Parathyroid adenoma (tissue), 2 donors: ENCODE measurements at regions not wholly inside any gene's neighbourhood (a gene's known extent, or its start where the extent isn't known, plus 50 kb on each side); places are given as distances from the start of the nearest gene placed in this dataset.
"Not testable (repeated sequence)": the region's sequence is repeated elsewhere in the genome, so short reads cannot be mapped to it uniquely, and the experiment has no call there.

Experiments used
- H2AFZ ChIP-seq: fragments of 300-600 bp; sonication (generic); one replicate; pipeline ENCODE4 v1.7.0; 2017; ENCODE audit warnings: antibody characterized with exemption, mild to moderate bottlenecking
- H3K27ac ChIP-seq: fragments of 300-600 bp; sonication (generic); one replicate; pipeline ENCODE4 v1.7.0; 2017
- H3K27me3 ChIP-seq: fragments of 300-600 bp; sonication (generic); one replicate; pipeline ENCODE4 v1.7.0; 2017; ENCODE audit warnings: low read length; ENCODE audit not compliant: control insufficient read depth, insufficient read depth
- H3K36me3 ChIP-seq: fragments of 300-600 bp; sonication (generic); one replicate; pipeline ENCODE4 v1.7.0; 2017; ENCODE audit warnings: low read length; ENCODE audit not compliant: control insufficient read depth, insufficient read depth
- H3K4me1 ChIP-seq: fragments of 300-600 bp; sonication (generic); one replicate; pipeline ENCODE4 v1.7.0; 2017; ENCODE audit warnings: control low read depth
- H3K4me2 ChIP-seq: fragments of 300-600 bp; sonication (generic); one replicate; pipeline ENCODE4 v1.7.0; 2017; ENCODE audit warnings: low read length
- H3K4me3 ChIP-seq: fragments of 300-600 bp; sonication (generic); one replicate; pipeline ENCODE4 v1.7.0; 2017; ENCODE audit warnings: low read depth, low read length
- H3K79me2 ChIP-seq: fragments of 300-600 bp; sonication (generic); one replicate; pipeline ENCODE4 v1.7.0; 2017; ENCODE audit warnings: control low read depth
- H3K9ac ChIP-seq: fragments of 300-600 bp; sonication (generic); one replicate; pipeline ENCODE4 v1.7.0; 2017; ENCODE audit warnings: mild to moderate bottlenecking
- H3K9me3 ChIP-seq: fragments of 300-600 bp; sonication (generic); one replicate; pipeline ENCODE4 v1.7.0; 2017; ENCODE audit warnings: low read length; ENCODE audit not compliant: control insufficient read depth
- CTCF ChIP-seq: fragments of 300-600 bp; sonication (generic); IDR thresholded peaks from one replicate; pipeline ENCODE4 v1.7.0; 2017; ENCODE audit warnings: antibody characterized with exemption, mild to moderate bottlenecking
- donor health status: primary hyperparathyroidism.

GRCh38 chr18:47709556-47709955 lies 220.9 kb downstream of the SMAD2 start:
- H2AFZ ChIP-seq, result peak overlapping the region; percentile 7
- no peak for TF ChIP-seq CTCF
- no peaks in the 10 kb centered on the region for H3K9me3 ChIP-seq
- no peaks in the 10 kb centered on the region for H3K27me3 ChIP-seq
- no peaks in the 10 kb centered on the region for H3K79me2 ChIP-seq
- no peak overlapping the region for H3K4me2 ChIP-seq
- H3K9ac ChIP-seq, result no peak overlapping the region
- no peaks in the 10 kb centered on the region for H3K4me1 ChIP-seq
- no peak overlapping the region for H3K4me3 ChIP-seq
- no peak overlapping the region for H3K27ac ChIP-seq
- no peaks in the 10 kb centered on the region for H3K36me3 ChIP-seq

GRCh38 chr18:47708206-47708605 lies 222.3 kb downstream of the SMAD2 start:
- no peak for TF ChIP-seq CTCF
- Histone ChIP-seq H3K27me3 (no peaks in the 10 kb centered on the region), H3K4me2 (no peak overlapping the region), H3K36me3 (no peaks in the 10 kb centered on the region), H3K27ac (no peak overlapping the region), H2AFZ (no peak overlapping the region), H3K9ac (no peak overlapping the region), H3K4me3 (no peak overlapping the region), H3K9me3 (no peaks in the 10 kb centered on the region), H3K4me1 (no peaks in the 10 kb centered on the region), H3K79me2 (no peaks in the 10 kb centered on the region)

- H3K36me3 ChIP-seq, result no peaks in the 10 kb centered on the region
- H3K4me3 ChIP-seq, result no peak overlapping the region
- no peaks in the 10 kb centered on the region for H3K79me2 ChIP-seq
- no peak overlapping the region for H3K9ac ChIP-seq
- no peaks in the 10 kb centered on the region for H3K27me3 ChIP-seq
- H3K4me1 ChIP-seq, result no peaks in the 10 kb centered on the region
- no peak overlapping the region for H2AFZ ChIP-seq
- H3K4me2 ChIP-seq, result no peak overlapping the region
- no peaks in the 10 kb centered on the region for H3K9me3 ChIP-seq
- H3K27ac ChIP-seq, result no peak overlapping the region
- TF ChIP-seq CTCF, result no peak
Observed at GRCh38 chr18:47701134-47701533, 229.3 kb downstream of the SMAD2 start.

GRCh38 chr18:47696870-47697269 lies 233.6 kb downstream of the SMAD2 start:
- Histone ChIP-seq H2AFZ (no peak overlapping the region), H3K36me3 (no peaks in the 10 kb centered on the region), H3K9me3 (no peaks in the 10 kb centered on the region), H3K4me3 (no peak overlapping the region), H3K4me2 (no peak overlapping the region), H3K4me1 (no peaks in the 10 kb centered on the region), H3K27ac (no peak overlapping the region), H3K9ac (no peak overlapping the region), H3K27me3 (no peaks in the 10 kb centered on the region), H3K79me2 (no peaks in the 10 kb centered on the region)
- TF ChIP-seq CTCF, result no peak

- no peak for TF ChIP-seq CTCF
- Histone ChIP-seq H2AFZ (no peak overlapping the region), H3K36me3 (no peaks in the 10 kb centered on the region), H3K9ac (no peak overlapping the region), H3K4me2 (no peak overlapping the region), H3K9me3 (no peaks in the 10 kb centered on the region), H3K79me2 (no peaks in the 10 kb centered on the region), H3K27ac (no peak overlapping the region), H3K4me3 (no peak overlapping the region), H3K4me1 (no peaks in the 10 kb centered on the region), H3K27me3 (no peaks in the 10 kb centered on the region)
Observed at GRCh38 chr18:47691611-47692010, 238.8 kb downstream of the SMAD2 start.

GRCh38 chr18:47690778-47691177 lies 239.7 kb downstream of the SMAD2 start:
- not testable (repeated sequence) for H3K9ac ChIP-seq, H3K4me3 ChIP-seq, H3K27me3 ChIP-seq, H3K9me3 ChIP-seq, H3K79me2 ChIP-seq, H3K4me1 ChIP-seq, H3K4me2 ChIP-seq, H2AFZ ChIP-seq, H3K27ac ChIP-seq, H3K36me3 ChIP-seq
